Cardiac septum (tissue), 1 donor: ENCODE measurements at regions not wholly inside any gene's neighbourhood (a gene's known extent, or its start where the extent isn't known, plus 50 kb on each side); places are given as distances from the start of the nearest gene placed in this dataset.

Source experiments
- DNase-seq: peaks from one replicate; pipeline ENCODE4 v3.0.0-alpha.2; 2020; ENCODE audit warnings: low spot score
- intact Hi-C: fragments of 100-400 bp; cut with DNase I; formaldehyde crosslinking; loops from one replicate; pipeline ENCODE4 v1.14.0; 2022
- donor health status: DM: no; HTN: no; CAD: no.

DNA sequence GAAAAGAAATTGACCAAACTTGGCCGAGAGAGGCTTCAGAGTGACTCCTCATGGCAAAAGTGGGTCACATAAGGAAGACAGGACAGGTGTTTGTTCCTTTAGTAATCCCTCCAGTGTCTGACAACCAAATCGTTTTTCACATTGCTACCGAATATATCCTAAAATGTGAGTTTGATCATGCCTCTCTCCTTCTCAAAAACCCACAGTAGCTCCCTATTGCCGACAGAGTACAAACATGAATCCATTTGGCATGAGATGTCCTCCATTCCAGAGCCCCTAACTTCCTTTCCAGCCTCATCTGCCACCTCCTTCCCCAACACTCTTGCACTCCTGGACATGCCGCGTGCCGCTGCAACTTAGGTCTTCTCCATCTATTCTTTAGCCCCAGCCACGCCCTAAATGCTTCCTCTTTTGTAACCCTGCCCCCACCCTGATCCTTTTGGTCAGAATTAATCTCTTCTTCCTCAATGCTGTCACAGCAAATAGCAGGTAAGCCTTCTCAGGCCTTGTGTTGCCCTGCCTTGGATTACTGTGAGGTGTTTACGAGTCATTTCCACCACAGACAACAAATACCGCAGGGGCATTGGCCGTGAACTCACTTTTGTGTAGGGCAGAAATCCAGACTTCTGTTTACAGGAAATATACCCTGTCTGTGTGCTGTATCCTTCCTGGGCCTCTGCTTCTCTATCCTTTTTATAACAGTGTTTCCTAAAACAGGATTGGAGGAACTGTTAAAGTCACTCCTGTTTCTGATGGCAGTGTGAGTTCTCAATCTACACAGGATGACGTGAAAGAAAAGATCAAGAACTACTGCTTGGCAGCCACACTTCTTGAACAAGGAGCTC lies 66.0 kb upstream of the FTH1 start:
- no peak for DNase-seq
- intact Hi-C loops = no loop called here

DNA sequence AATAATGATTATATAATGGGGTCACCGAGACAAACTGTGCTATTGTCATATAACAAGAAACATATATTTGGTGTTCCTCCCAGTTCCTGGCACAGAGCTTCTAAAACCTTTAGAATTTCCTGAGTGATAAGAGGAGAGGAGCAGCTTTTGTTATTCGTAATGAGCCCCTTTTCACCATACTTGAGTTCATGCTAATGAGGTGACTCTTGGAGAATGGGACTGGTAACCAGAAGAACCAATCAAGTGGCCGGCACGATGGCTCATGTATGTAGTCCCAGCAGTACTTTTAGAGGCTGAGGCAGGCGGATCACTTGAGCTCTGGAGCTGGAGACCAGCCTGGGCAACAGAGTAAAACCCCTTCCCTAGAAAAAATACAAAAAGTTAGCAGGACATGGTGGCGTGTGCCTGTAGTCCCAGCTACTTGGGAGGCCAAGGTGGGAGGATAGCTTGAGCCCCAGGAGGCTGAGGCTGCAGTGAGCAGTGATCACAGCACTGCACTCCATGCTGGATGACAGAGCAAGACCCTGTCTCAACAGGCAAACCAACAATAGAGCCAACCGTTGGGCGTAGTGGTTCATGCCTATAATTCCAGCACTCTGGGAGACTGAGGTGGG lies 62.7 kb upstream of the FTH1 start:
- intact Hi-C loops = no loop called here
- no peak for DNase-seq

DNA sequence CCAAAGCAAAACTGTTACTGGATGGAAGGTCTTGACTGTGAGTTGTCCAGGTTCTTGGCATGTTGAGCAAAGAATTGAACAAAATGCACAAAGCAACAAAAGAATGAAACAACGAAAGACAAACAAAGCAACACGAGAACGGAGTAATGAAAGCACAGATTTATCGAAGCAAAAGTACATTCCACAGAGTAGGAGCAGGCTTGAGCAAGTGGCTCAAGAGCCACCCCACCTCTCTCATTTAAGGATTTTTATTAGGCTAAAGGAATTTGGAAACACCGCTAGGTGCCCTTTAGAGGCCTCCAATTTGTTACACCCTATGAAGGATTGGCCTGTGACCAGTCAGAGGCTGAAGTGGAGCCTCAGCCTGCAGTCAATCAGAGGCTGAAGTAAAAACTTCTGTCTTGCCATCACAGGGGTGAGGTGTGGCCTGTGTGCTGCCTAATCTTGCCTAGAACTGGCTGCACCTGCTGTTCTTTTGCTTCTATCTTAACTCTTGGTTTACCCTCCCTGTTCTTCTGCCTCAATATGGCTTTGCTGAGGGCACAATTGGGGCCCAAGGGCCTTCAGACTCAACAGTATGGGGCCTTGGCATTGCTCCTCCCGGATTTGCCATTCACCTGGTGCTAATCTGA lies 59.4 kb upstream of the FTH1 start:
- intact Hi-C loops = no loop called here
- peak; percentile 22 for DNase-seq

DNA sequence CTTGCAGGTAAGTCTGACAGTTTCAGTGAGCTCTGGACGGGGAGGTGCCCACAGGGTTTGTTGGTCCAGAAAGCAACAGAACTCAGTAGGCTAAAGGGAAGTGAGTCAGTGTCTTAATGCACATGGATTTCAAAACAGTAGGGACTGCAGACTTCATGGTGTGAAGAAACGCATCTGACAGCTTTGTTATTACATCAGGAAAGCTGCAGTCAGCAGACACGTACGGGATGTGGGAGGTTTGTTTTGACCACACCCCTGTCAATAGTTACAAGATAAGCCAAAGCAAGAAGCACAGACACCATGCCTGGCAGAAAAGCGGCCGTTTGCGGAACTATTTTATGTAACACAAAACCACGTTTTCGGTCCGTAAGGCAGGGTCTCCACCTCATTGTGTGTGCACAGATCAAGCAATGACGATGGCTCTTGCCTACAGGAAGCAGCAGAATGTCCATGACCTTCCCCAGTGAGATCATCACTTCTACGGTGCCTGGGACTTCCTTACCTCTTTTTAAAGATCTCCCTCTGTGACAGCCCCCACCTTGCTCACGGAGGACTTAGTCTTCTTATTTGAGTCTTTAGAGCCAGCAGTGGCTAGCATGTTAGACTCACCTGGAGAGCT lies 58.2 kb upstream of the FTH1 start:
- intact Hi-C loops = no loop called here

DNA sequence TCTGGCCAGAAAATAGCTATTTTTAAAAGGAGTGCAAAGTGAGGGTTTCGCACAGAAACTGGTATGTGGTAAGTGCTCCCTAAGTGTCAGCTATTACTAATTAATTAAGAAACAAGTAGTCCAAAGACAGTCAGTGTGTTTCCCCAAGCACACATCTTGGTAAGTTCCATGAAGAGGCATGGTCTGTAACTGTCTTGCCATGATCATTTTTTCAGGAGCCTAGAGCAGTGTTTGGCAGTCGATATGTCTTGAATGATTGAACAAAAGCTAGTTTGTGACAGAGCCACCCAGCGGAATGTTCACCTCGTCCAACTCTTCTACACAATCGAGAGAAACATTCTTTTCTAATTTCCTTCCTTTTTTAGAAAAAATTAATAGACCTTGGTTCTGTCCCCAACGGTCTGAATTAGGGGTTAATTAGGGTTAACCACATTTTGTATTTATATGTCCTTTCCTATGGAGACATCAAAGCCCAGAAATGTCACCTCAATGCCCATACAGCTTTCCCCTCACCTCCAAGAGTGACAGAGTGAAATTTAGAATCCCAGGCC lies 57.6 kb upstream of the FTH1 start:
- DNase-seq = peak; percentile 20
- intact Hi-C loops = no loop called here

More for the DNA sequence above, 58.2 kb upstream of the FTH1 start:
- peak; percentile 87 for DNase-seq

DNA sequence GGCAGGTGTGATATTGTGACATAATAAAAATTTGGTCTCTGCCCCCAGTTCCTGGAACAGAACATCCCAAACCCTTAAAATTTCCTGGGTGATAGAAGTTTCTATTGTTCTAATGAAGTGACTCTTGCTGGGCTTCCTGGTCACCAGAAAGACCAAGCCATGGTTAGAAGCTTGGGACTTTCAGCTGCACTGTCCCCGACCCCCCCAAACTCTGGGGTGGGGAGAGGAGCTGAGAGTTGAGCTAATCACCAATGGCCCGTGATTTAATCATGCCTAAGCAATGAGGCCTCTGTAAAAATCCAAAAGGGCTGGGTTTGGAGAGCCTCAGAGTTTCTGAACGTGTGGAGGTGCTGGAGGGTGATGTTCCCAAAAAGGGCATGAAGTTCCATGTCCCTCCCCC lies 54.8 kb upstream of the FTH1 start:
- intact Hi-C loops = no loop called here

DNA sequence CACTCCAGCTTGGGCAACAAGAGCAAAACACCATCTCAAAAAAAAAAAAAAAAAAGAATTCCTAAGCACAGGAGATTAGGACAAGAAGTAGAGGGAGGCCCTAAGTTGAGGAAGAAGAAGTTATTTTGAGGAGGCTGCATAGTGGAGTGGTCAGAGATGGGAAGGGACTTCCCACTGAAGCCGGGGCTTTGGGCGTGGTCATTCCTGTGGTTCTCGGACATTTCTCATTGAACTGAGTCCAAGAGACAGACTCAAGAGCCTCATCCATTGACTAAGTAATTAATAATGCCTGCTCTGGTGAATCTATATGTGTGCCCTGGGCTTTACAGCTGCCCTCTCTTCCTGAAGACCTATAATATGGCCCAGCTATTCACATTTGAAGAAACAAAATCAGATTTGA lies 53.2 kb upstream of the FTH1 start:
- intact Hi-C loops = no loop called here
- no peak for DNase-seq

More for the DNA sequence above, 54.8 kb upstream of the FTH1 start:
- DNase-seq = peak; percentile 49

DNA sequence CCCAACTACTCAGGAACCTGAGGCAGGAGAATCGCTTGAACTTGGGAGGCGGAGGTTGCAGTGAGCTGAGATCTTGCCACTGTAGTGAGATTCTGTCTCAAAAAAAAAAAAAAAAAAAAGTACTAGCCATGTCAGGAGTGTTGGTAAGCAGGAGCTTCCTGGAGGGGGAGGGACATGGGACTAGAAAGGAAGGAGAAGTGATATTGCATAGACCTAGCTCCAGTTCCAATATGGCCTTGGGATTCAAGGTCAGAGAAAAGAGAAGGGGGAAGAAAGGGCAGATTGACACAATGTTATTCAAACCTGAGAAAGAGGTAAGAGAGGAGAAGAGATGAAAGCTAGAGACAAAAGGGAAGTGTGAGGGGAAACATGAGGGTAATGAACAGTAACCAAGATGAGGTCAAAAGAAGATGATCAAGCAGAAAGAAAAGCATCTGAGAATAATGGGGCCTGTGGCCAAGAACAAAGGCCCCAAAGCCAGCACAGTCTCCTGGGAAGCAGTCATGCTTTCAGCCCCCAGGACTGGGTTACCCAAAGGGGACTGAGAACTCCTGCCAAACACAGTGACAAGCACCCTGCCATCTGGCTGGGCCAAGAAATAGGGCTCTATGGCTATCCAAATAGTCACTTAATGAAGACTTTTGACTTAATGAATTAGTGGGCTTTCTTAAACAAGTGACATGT lies 51.7 kb upstream of the FTH1 start:
- intact Hi-C loops = no loop called here
- no peak for DNase-seq

DNA sequence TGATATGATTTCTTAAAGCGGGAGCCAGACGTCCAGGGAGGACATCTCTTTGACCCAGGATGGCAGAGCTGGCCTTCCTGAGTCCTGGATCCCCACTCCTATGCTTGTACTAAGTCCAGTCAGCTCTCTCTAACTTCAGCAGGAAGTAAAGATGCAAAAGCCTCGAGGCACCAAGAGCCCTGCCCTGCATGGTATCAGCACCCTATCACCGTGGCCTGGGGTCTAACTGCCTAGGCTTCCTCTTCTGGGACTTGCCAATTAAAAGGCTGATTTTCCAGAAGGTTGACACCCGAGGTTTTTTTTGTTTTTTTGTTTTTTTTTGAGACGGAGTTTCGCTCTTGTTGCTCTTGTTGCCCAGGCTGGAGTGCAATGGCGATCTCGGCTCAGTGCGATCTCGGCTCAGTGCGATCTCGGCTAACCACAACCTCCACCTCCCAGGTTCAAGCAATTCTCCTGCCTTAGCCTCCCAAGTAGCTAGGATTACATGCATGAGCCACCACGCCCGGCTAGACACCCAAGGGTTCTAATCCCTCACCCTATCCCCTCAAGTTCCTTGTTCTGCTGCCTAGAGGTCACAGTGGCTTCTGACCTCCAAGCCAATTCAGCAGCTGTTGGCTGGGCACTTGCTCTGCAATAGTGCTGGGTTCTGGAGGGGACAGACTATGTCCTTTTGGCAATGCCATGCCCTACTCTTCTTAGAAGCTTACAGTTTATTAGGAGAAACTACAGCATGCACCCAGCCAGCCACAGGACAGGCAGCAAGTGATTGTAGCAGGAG lies 50.6 kb upstream of the FTH1 start:
- intact Hi-C loops = no loop called here
- DNase-seq = peak; percentile 43
